Liver (tissue), 8 donors: ENCODE measurements at regions not wholly inside any gene's neighbourhood (a gene's known extent, or its start where the extent isn't known, plus 50 kb on each side); places are given as distances from the start of the nearest gene placed in this dataset. TPM values are rescaled to one million over a fixed set of nuclear protein-coding genes. Genes with fewer than 3 reads are reported as not detected.
"Not testable (repeated sequence)": the region's sequence is repeated elsewhere in the genome, so short reads cannot be mapped to it uniquely, and the experiment has no call there.

ENCODE experiments used
- DNase-seq: peaks from one replicate; pipeline ENCODE4 v3.0.0-alpha.2; 2017; ENCODE audit warnings: low spot score
- H3K27ac ChIP-seq, 2 donors: one replicate each; pipeline ENCODE4 v1.7.0; 2013; ENCODE audit warnings: inconsistent platforms in 2 of 2, low read length in 2 of 2, control low read depth in 1 of 2, low read depth in 1 of 2, mild to moderate bottlenecking in 1 of 2
- H3K27me3 ChIP-seq, 4 donors: one replicate each; pipeline versions ENCODE4 v1.6.1 to v1.7.0; 2013; ENCODE audit warnings: low read length in 3 of 4, inconsistent platforms in 1 of 4, mild to moderate bottlenecking in 1 of 4, moderate library complexity in 1 of 4; ENCODE audit not compliant: control insufficient read depth in 4 of 4, insufficient read depth in 4 of 4
- H3K36me3 ChIP-seq, 4 donors: one replicate each; pipeline versions ENCODE4 v1.6.1 to v1.7.0; 2013; ENCODE audit warnings: low read length in 3 of 4, mild to moderate bottlenecking in 3 of 4, low read depth in 1 of 4, moderate library complexity in 1 of 4; ENCODE audit not compliant: control insufficient read depth in 4 of 4, insufficient read depth in 3 of 4
- H3K4me1 ChIP-seq, 4 donors: one replicate each; pipeline versions ENCODE4 v1.6.1 to v1.7.0; 2013; ENCODE audit warnings: low read length in 3 of 4, mild to moderate bottlenecking in 3 of 4, moderate library complexity in 1 of 4; ENCODE audit not compliant: control insufficient read depth in 4 of 4, insufficient read depth in 4 of 4
- H3K4me3 ChIP-seq, 3 donors: one replicate each; pipeline versions ENCODE4 v1.6.1 to v1.7.0; 2013; ENCODE audit warnings: low read length in 3 of 3, control low read depth in 1 of 3, low read depth in 1 of 3, mild to moderate bottlenecking in 1 of 3
- H3K9ac ChIP-seq, 2 donors: one replicate each; pipeline ENCODE4 v1.7.0; 2013; ENCODE audit warnings: low read length in 2 of 2, mild to moderate bottlenecking in 2 of 2, moderate library complexity in 2 of 2, control low read depth in 1 of 2, low read depth in 1 of 2
- H3K9me3 ChIP-seq, 4 donors: one replicate each; pipeline versions ENCODE4 v1.6.1 to v1.7.0; 2013; ENCODE audit warnings: low read length in 3 of 4; ENCODE audit not compliant: control insufficient read depth in 4 of 4
- GABPA ChIP-seq, 2 donors: IDR thresholded peaks in 1 of 2; conservative IDR thresholded peaks in 1 of 2; 2 replicates each; pipeline ENCODE4 v1.6.1; 2016; ENCODE audit warnings: antibody characterized with exemption in 2 of 2, mild to moderate bottlenecking in 1 of 2, moderate library complexity in 1 of 2
- YY1 ChIP-seq: IDR thresholded peaks from 2 replicates; pipeline ENCODE4 v1.6.1; 2016; ENCODE audit warnings: antibody characterized with exemption, mild to moderate bottlenecking
- WGBS: extraction: QIAGEN DNeasy Blood & Tissue Kit; methylation state at CpG from one replicate; pipeline ENCODE4 v1.1.7; 2013; 5-methylcytosine and 5-hydroxymethylcytosine counted together
- small RNA-seq: library from RNA; depleted of rRNA; stranded (forward); fragments of <200 nt; gene quantifications from one replicate; pipeline ENCODE3, GENCODE V24; 2014
- donor health status: healthy.
- donor health status: healthy.
- donor health status: healthy.
- donor health status: healthy.

DNA sequence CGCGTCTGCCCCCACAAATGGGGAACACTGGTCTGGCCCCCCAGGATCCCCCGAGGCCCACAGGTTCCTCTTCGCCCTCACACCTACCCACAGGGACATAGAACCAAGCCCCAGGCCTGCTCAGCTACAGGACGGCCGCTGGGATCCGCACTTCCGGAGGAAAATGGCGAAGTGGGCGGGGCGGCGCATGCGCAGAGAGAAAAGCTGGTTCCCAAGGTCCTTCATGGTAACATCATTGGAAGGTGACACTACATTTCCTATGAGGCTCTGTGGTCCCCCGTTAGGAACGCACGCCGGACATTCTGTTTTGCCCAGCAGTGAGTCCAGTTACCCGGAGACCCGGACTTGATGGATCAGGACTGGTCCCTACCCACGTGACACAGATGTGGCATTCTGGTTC lies 1486.2 kb upstream of the USP9Y start:
- DNase-seq: peak; percentile 35

More for the DNA sequence above, 1486.2 kb upstream of the USP9Y start:
- H3K36me3 ChIP-seq, H3K27ac ChIP-seq, H3K9me3 ChIP-seq, H3K27me3 ChIP-seq, H3K9ac ChIP-seq, H3K4me1 ChIP-seq: not testable (repeated sequence)
- 44% methylated on average over 20 of the region's 20 CpGs for WGBS
- H3K4me3 ChIP-seq: peak overlapping the region in 1 of 3 donors; percentile 40
- TF ChIP-seq YY1 (peak; percentile 34), GABPA (IDR thresholded peaks at IDR 0.05 in 1 of 2, conservative IDR thresholded peaks at IDR 0.05 in 1 of 2) (peak in 1 of 2 donors; percentile 51)

Small RNAs in the stretch of these regions (small RNA-seq; reads per million reads assigned to genes)
- gene AC134878.1 (not detected), gene AC140113.1 (not detected), gene AC140113.2 (not detected), gene AC140113.3 (not detected), gene AC140113.4 (not detected), gene ANKRD20A6P (not detected)
